HCT116 (cell line): ENCODE measurements at regions not wholly inside any gene's neighbourhood (a gene's known extent, or its start where the extent isn't known, plus 50 kb on each side); places are given as distances from the start of the nearest gene placed in this dataset.

Source experiments
- ATAC-seq: fragments of 200-7000 bp; cut with Tn5 transposase; 2 replicates; pipeline ENCODE4 v1.9.1; 2020; ENCODE audit warnings: mild to moderate bottlenecking, moderate library complexity
- BruUV-seq: library from RNA; stranded (reverse); fragments of 400-500 nt; replicated peaks from 2 replicates; lab custom pipeline; 2021; lab: Mats Ljungman, UMichigan
- CTCF ChIA-PET: fragments of 300-600 bp; sonication (Branson Sonifier 250); formaldehyde crosslinking; loops from one replicate; lab custom pipeline; 2021; ENCODE audit warnings: antibody characterized with exemption; lab: Charles Lee
- POLR2A ChIA-PET: fragments of 300-600, 350-600 bp; sonication (Branson Sonifier 250); formaldehyde crosslinking; loops from one replicate; lab custom pipeline; 2021; ENCODE audit warnings: antibody characterized with exemption; lab: Charles Lee
- RAD21 ChIA-PET, 2 experiments: fragments of 300-600 bp; sonication (Branson Sonifier 250); formaldehyde crosslinking; loops; one replicate each; lab custom pipeline; 2023; ENCODE audit warnings: low total read pairs in 2 of 2; ENCODE audit not compliant: uncharacterized antibody in 2 of 2, unreplicated experiment in 2 of 2, low non-redundant PET in 1 of 2; lab: Charles Lee
- DNase-seq: peaks from one replicate; pipeline ENCODE4 v3.0.0-alpha.2; 2010; ENCODE audit warnings: low read depth, low spot score
- H2AFZ ChIP-seq: fragments of 200-600 bp; shearing (Covaris generic), sonication (generic); 2 replicates; pipeline ENCODE4 v1.6.1; 2017; ENCODE audit warnings: low read depth, mixed run types, mixed read lengths, antibody characterized with exemption, low read length; ENCODE audit not compliant: poor library complexity, severe bottlenecking
- H3K27ac ChIP-seq: 2 replicates; pipeline ENCODE4 v1.5.1; 2012; ENCODE audit warnings: low read depth, low read length
- H3K27me3 ChIP-seq: fragments of 200-600 bp; sonication (generic); 2 replicates; pipeline ENCODE4 v1.6.1; 2016; ENCODE audit warnings: mixed run types, low read length, mixed read lengths; ENCODE audit not compliant: insufficient read depth
- H3K36me3 ChIP-seq, 2 experiments: fragments of 200-500 bp in 1 of 2; fragments of 200-600 bp in 1 of 2; sonication (Bioruptor generic) in 1 of 2; sonication (generic) in 1 of 2; 2 replicates each; pipeline versions ENCODE4 v1.5.1 to v1.6.1; 2014 to 2016; ENCODE audit warnings: low read length in 2 of 2, inconsistent platforms in 1 of 2, mixed read lengths in 1 of 2, mixed run types in 1 of 2; ENCODE audit not compliant: insufficient read depth in 2 of 2, control insufficient read depth in 1 of 2
- H3K4me1 ChIP-seq, 2 experiments: fragments of 200-600 bp in 1 of 2; sonication (generic) in 1 of 2; 2 replicates each; pipeline versions ENCODE4 v1.5.1 to v1.6.1; 2012 to 2017; ENCODE audit warnings: low read length in 2 of 2, inconsistent platforms in 1 of 2, mild to moderate bottlenecking in 1 of 2, mixed read lengths in 1 of 2, mixed run types in 1 of 2, moderate library complexity in 1 of 2; ENCODE audit not compliant: insufficient read depth in 2 of 2, control insufficient read depth in 1 of 2
- H3K4me2 ChIP-seq: fragments of 200-600 bp; sonication (generic); 2 replicates; pipeline ENCODE4 v1.6.1; 2017; ENCODE audit warnings: mixed run types, low read length, mixed read lengths
- H3K4me3 ChIP-seq, 2 experiments: fragments of 200-600 bp in 1 of 2; sonication (generic) in 1 of 2; replicated peaks in 1 of 2; 2 replicates each; pipeline ENCODE4 v1.5.1; 2011 to 2016; ENCODE audit warnings: low read length in 2 of 2, control low read depth in 1 of 2, low read depth in 1 of 2, mild to moderate bottlenecking in 1 of 2, mixed read lengths in 1 of 2, mixed run types in 1 of 2
- H3K79me2 ChIP-seq: fragments of 200-600 bp; sonication (generic); 2 replicates; pipeline ENCODE4 v1.6.1; 2017; ENCODE audit warnings: mild to moderate bottlenecking, mixed run types, low read length, moderate library complexity, mixed read lengths; ENCODE audit not compliant: insufficient read depth
- H3K9ac ChIP-seq: fragments of 200-600 bp; sonication (generic); 2 replicates; pipeline ENCODE4 v1.6.1; 2016; ENCODE audit warnings: low read length, mixed read lengths
- H3K9me2 ChIP-seq: fragments of 200-600 bp; sonication (generic), shearing (Covaris generic); 2 replicates; pipeline ENCODE4 v1.6.1; 2017; ENCODE audit warnings: mixed run types, mild to moderate bottlenecking, moderate library complexity; ENCODE audit not compliant: insufficient read depth
- H3K9me3 ChIP-seq, 2 experiments: fragments of 200-500 bp in 1 of 2; fragments of 200-600 bp in 1 of 2; sonication (Bioruptor generic) in 1 of 2; sonication (generic) in 1 of 2; 2 replicates each; pipeline ENCODE4 v1.6.1; 2014 to 2017; ENCODE audit warnings: low read length in 2 of 2, mixed read lengths in 2 of 2, inconsistent platforms in 1 of 2, low read depth in 1 of 2, mild to moderate bottlenecking in 1 of 2, mixed run types in 1 of 2, moderate library complexity in 1 of 2; ENCODE audit not compliant: control insufficient read depth in 1 of 2, insufficient read depth in 1 of 2
- H4K20me1 ChIP-seq: fragments of 200-600 bp; sonication (generic), shearing (Covaris generic); 2 replicates; pipeline ENCODE4 v1.6.1; 2017; ENCODE audit warnings: mixed run types, mild to moderate bottlenecking, moderate library complexity; ENCODE audit not compliant: insufficient read depth
- CBX3 ChIP-seq: IDR thresholded peaks from 2 replicates; pipeline ENCODE4 v1.6.1; 2012; ENCODE audit warnings: low read depth
- EGR1 ChIP-seq: IDR thresholded peaks from 2 replicates; pipeline ENCODE4 v1.6.1; 2012; ENCODE audit warnings: low read depth
- EZH2 ChIP-seq: fragments of 200-600 bp; sonication (generic); IDR thresholded peaks from 2 replicates; pipeline ENCODE4 v1.6.1; 2017; ENCODE audit warnings: antibody characterized with exemption, mixed run types
- SIN3A ChIP-seq: IDR thresholded peaks from 2 replicates; pipeline ENCODE4 v1.6.1; 2012; ENCODE audit warnings: low read depth
- SP1 ChIP-seq: IDR thresholded peaks from 2 replicates; pipeline ENCODE4 v1.6.1; 2012; ENCODE audit warnings: low read depth
- SRF ChIP-seq: IDR thresholded peaks from 2 replicates; pipeline ENCODE4 v1.6.1; 2012; ENCODE audit warnings: low read depth
- YY1 ChIP-seq: IDR thresholded peaks from 2 replicates; pipeline ENCODE4 v1.6.1; 2011; ENCODE audit warnings: low read length, low read depth, moderate library complexity, mild to moderate bottlenecking; ENCODE audit not compliant: insufficient replicate concordance; ENCODE audit errors: extremely low read depth
- intact Hi-C: fragments of 100-400 bp; cut with micrococcal nuclease; formaldehyde crosslinking; loops from 2 replicates; pipeline ENCODE4 v1.10.0; 2022
- TF ChIP-seq, protein P1 (sequence below): IDR thresholded peaks from 2 replicates; pipeline ENCODE4 v1.6.1; 2011; ENCODE audit warnings: mild to moderate bottlenecking, low read length, moderate library complexity; ENCODE audit not compliant: insufficient replicate concordance; ENCODE audit errors: extremely low read depth
- TF ChIP-seq, protein P2 (sequence below): IDR thresholded peaks from 2 replicates; pipeline ENCODE4 v1.6.1; 2012

DNA sequence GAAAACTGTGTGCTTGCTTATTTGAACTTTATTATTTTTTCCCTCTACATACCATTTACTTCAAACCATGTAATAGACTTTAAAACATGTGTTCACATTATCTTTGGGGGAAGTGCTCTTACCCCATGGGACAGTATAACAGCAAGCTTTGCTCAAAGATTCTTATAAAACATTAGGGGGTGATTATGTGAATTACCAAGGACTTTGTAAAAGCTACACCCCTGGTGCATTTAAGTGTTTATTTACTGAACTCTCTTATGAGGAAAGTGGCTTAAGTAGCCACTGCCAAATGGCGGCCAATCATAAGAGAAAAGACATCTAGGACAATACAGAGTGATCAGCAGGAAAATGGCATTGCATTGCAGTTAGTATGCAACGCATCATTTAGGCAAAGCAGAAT, 70.3 kb downstream of the CAPZA3 start:
- H3K4me1 ChIP-seq: no peaks in the 10 kb centered on the region
- no peak overlapping the region for H3K4me3 ChIP-seq
- DNase-seq (no peak), ATAC-seq (no peak)
- no peak overlapping the region for H3K27ac ChIP-seq
- no peaks in the 10 kb centered on the region for H3K9me2 ChIP-seq
- H4K20me1 ChIP-seq: no peaks in the 10 kb centered on the region
- CTCF ChIA-PET: no interaction called here
- no peaks in the 10 kb centered on the region for H3K9me3 ChIP-seq
- intact Hi-C loops: no loop called here
- H3K27me3 ChIP-seq: no peaks in the 10 kb centered on the region
- H3K4me2 ChIP-seq: no peak overlapping the region
- BruUV-seq: no TSS peak
- no peak for TF ChIP-seq YY1
- TF ChIP-seq SIN3A: no peak
- no peak for TF ChIP-seq CBX3
- TF ChIP-seq, protein P1, sequence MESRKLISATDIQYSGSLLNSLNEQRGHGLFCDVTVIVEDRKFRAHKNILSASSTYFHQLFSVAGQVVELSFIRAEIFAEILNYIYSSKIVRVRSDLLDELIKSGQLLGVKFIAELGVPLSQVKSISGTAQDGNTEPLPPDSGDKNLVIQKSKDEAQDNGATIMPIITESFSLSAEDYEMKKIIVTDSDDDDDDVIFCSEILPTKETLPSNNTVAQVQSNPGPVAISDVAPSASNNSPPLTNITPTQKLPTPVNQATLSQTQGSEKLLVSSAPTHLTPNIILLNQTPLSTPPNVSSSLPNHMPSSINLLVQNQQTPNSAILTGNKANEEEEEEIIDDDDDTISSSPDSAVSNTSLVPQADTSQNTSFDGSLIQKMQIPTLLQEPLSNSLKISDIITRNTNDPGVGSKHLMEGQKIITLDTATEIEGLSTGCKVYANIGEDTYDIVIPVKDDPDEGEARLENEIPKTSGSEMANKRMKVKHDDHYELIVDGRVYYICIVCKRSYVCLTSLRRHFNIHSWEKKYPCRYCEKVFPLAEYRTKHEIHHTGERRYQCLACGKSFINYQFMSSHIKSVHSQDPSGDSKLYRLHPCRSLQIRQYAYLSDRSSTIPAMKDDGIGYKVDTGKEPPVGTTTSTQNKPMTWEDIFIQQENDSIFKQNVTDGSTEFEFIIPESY: no peak
- TF ChIP-seq SP1: no peak
- TF ChIP-seq, protein P2, sequence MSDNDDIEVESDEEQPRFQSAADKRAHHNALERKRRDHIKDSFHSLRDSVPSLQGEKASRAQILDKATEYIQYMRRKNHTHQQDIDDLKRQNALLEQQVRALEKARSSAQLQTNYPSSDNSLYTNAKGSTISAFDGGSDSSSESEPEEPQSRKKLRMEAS: no peak
- no peak for TF ChIP-seq SRF
- TF ChIP-seq EZH2: no peak
- no peak for TF ChIP-seq EGR1
- TF ChIP-seq, all 23 proteins: peak for 0
- Histone ChIP-seq H3K36me3 (no peaks in the 10 kb centered on the region), H2AFZ (no peak overlapping the region), H3K79me2 (no peaks in the 10 kb centered on the region), H3K9ac (no peak overlapping the region)
- ChIA-PET POLR2A (no interaction called here), RAD21 (no interaction called here)
